Spinal cord (tissue), 9 donors: ENCODE measurements at regions not wholly inside any gene's neighbourhood (a gene's known extent, or its start where the extent isn't known, plus 50 kb on each side); places are given as distances from the start of the nearest gene placed in this dataset.
"Not testable (repeated sequence)": the region's sequence is repeated elsewhere in the genome, so short reads cannot be mapped to it uniquely, and the experiment has no call there.

Source experiments
- DNase-seq, 6 donors: peaks; one replicate each; pipeline versions ENCODE4 v3.0.0 to v3.0.0-alpha.2; 2013 to 2015; ENCODE audit warnings: low spot score in 6 of 6, low read depth in 4 of 6
- H3K27ac ChIP-seq: one replicate; pipeline ENCODE4 v1.5.1; 2013; ENCODE audit warnings: low read depth, low read length, control low read depth
- H3K27me3 ChIP-seq: one replicate; pipeline ENCODE4 v1.6.1; 2013; ENCODE audit warnings: low read length; ENCODE audit not compliant: control insufficient read depth, insufficient read depth
- H3K36me3 ChIP-seq: one replicate; pipeline ENCODE4 v1.6.1; 2013; ENCODE audit warnings: low read length; ENCODE audit not compliant: control insufficient read depth, insufficient read depth
- H3K4me1 ChIP-seq: one replicate; pipeline ENCODE4 v1.6.1; 2013; ENCODE audit warnings: low read length; ENCODE audit not compliant: control insufficient read depth, insufficient read depth
- H3K4me3 ChIP-seq: one replicate; pipeline ENCODE4 v1.5.1; 2013; ENCODE audit warnings: low read depth, low read length, control low read depth
- H3K9me3 ChIP-seq: one replicate; pipeline ENCODE4 v1.6.1; 2013; ENCODE audit warnings: low read length; ENCODE audit not compliant: control insufficient read depth, insufficient read depth
- WGBS: methylation state at CpG from one replicate; pipeline ENCODE4 v1.1.5; 2013; ENCODE audit warnings: missing lambda C conversion rate; ENCODE audit not compliant: insufficient coverage; 5-methylcytosine and 5-hydroxymethylcytosine counted together
- donor health status: healthy.

- Histone ChIP-seq H3K27me3 (no peaks in the 10 kb centered on the region), H3K4me3 (no peak overlapping the region), H3K4me1 (no peaks in the 10 kb centered on the region), H3K27ac (no peak overlapping the region), H3K9me3 (no peaks in the 10 kb centered on the region), H3K36me3 (no peaks in the 10 kb centered on the region)
- DNase-seq: no peak
- WGBS: 80% methylated on average over 1 of the region's 2 CpGs
These were observed 157.5 kb upstream of the FAR2 start for GRCh38 chr12:28991626-28992025.

- no peak for DNase-seq
These were observed 155.4 kb upstream of the FAR2 start for GRCh38 chr12:28993720-28994119.

GRCh38 chr12:28994179-28994715 is 154.8 kb upstream of the FAR2 start:
- Histone ChIP-seq H3K4me1 (no peaks in the 10 kb centered on the region), H3K27me3 (no peaks in the 10 kb centered on the region), H3K4me3 (no peak overlapping the region), H3K36me3 (no peaks in the 10 kb centered on the region), H3K9me3 (no peaks in the 10 kb centered on the region), H3K27ac (no peak overlapping the region)
- peak in 1 of 6 donors; percentile 56 for DNase-seq
- WGBS: 80% methylated on average over 1 of the region's 3 CpGs

More at GRCh38 chr12:28993720-28994119, 155.4 kb upstream of the FAR2 start:
- Histone ChIP-seq H3K27me3 (no peaks in the 10 kb centered on the region), H3K27ac (no peak overlapping the region), H3K36me3 (no peaks in the 10 kb centered on the region), H3K4me1 (no peaks in the 10 kb centered on the region), H3K4me3 (no peak overlapping the region), H3K9me3 (no peaks in the 10 kb centered on the region)
- WGBS: 100% methylated on average over 1 of the region's 5 CpGs

- no peaks in the 10 kb centered on the region for H3K27me3 ChIP-seq
- DNase-seq: no peak
- H3K36me3 ChIP-seq: no peaks in the 10 kb centered on the region
- no peaks in the 10 kb centered on the region for H3K9me3 ChIP-seq
- H3K27ac ChIP-seq: no peak overlapping the region
- no peaks in the 10 kb centered on the region for H3K4me1 ChIP-seq
- WGBS: 100% methylated on average over 2 of the region's 5 CpGs
- H3K4me3 ChIP-seq: no peak overlapping the region
These were observed 152.4 kb upstream of the FAR2 start for GRCh38 chr12:28996688-28997087.

GRCh38 chr12:28998662-28999120 is 150.4 kb upstream of the FAR2 start:
- Histone ChIP-seq H3K27me3 (no peaks in the 10 kb centered on the region), H3K4me3 (no peak overlapping the region), H3K27ac (no peak overlapping the region), H3K4me1 (no peaks in the 10 kb centered on the region), H3K36me3 (no peaks in the 10 kb centered on the region), H3K9me3 (no peaks in the 10 kb centered on the region)
- peak in 5 of 6 donors; percentile 13 to 81 (median 29) for DNase-seq
- WGBS: 100% methylated on average over 3 of the region's 4 CpGs

- no peaks in the 10 kb centered on the region for H3K9me3 ChIP-seq
- H3K36me3 ChIP-seq: no peaks in the 10 kb centered on the region
- no peaks in the 10 kb centered on the region for H3K4me1 ChIP-seq
- H3K4me3 ChIP-seq: no peak overlapping the region
- no peaks in the 10 kb centered on the region for H3K27me3 ChIP-seq
- WGBS: 87% methylated on average over 3 of the region's 6 CpGs
- no peak for DNase-seq
- H3K27ac ChIP-seq: no peak overlapping the region
These were observed 144.8 kb upstream of the FAR2 start for GRCh38 chr12:29004066-29004935.

GRCh38 chr12:29004936-29005304 is 144.2 kb upstream of the FAR2 start:
- H3K36me3 ChIP-seq: no peaks in the 10 kb centered on the region
- H3K4me3 ChIP-seq: no peak overlapping the region
- no peaks in the 10 kb centered on the region for H3K4me1 ChIP-seq
- no peaks in the 10 kb centered on the region for H3K9me3 ChIP-seq
- H3K27me3 ChIP-seq: no peaks in the 10 kb centered on the region
- WGBS: no CpG with 5 or more reads among the region's 2 CpGs
- DNase-seq: no peak
- H3K27ac ChIP-seq: no peak overlapping the region

- WGBS: 78% methylated on average over 1 of the region's 1 CpG
- Histone ChIP-seq H3K27ac (no peak overlapping the region), H3K4me3 (no peak overlapping the region), H3K4me1 (no peaks in the 10 kb centered on the region), H3K27me3 (no peaks in the 10 kb centered on the region), H3K9me3 (no peaks in the 10 kb centered on the region), H3K36me3 (no peaks in the 10 kb centered on the region)
- no peak for DNase-seq
These were observed 140.3 kb upstream of the FAR2 start for GRCh38 chr12:29008786-29009185.

- Histone ChIP-seq H3K4me1 (no peaks in the 10 kb centered on the region), H3K9me3 (no peaks in the 10 kb centered on the region), H3K27me3 (no peaks in the 10 kb centered on the region), H3K4me3 (no peak overlapping the region), H3K27ac (no peak overlapping the region), H3K36me3 (no peaks in the 10 kb centered on the region)
- WGBS: 80% methylated on average over 2 of the region's 4 CpGs
- DNase-seq: no peak
These were observed 136.4 kb upstream of the FAR2 start for GRCh38 chr12:29012673-29013072.

- not testable (repeated sequence) for H3K27me3 ChIP-seq, H3K9me3 ChIP-seq, H3K4me3 ChIP-seq, H3K27ac ChIP-seq, H3K36me3 ChIP-seq, H3K4me1 ChIP-seq, DNase-seq
- WGBS: no CpG with 5 or more reads among the region's 2 CpGs
These were observed 131.5 kb upstream of the FAR2 start for GRCh38 chr12:29017532-29017931.
